NCI-H82 treated with DMSO at 0.1 percent for 48 hours (cell line): ENCODE measurements at regions not wholly inside any gene's neighbourhood (a gene's known extent, or its start where the extent isn't known, plus 50 kb on each side); places are given as distances from the start of the nearest gene placed in this dataset.
"Not testable (repeated sequence)": the region's sequence is repeated elsewhere in the genome, so short reads cannot be mapped to it uniquely, and the experiment has no call there.

Experiments used
- DNase-seq: peaks from one replicate; lab custom pipeline; 2025; ENCODE audit not compliant: unreplicated experiment; lab: John Stamatoyannopoulos, UW

DNA sequence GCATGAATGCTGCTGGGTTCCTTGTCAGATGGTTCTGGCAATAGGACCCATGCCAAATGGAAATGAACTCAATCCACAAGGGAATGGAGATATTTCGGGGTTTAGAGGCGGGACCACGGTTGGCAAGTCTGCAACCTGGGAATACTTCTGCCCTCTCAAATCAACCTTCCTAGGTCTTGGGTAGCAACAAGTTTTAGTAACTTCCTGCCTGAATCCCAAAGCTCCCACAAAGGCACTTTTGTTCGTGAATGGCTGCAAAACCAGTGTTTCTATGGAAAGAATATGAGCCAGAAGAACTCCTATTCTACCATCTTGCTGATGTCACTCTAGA lies 790.1 kb upstream of the SLC8A1 start:
- DNase-seq, result no peak

DNA sequence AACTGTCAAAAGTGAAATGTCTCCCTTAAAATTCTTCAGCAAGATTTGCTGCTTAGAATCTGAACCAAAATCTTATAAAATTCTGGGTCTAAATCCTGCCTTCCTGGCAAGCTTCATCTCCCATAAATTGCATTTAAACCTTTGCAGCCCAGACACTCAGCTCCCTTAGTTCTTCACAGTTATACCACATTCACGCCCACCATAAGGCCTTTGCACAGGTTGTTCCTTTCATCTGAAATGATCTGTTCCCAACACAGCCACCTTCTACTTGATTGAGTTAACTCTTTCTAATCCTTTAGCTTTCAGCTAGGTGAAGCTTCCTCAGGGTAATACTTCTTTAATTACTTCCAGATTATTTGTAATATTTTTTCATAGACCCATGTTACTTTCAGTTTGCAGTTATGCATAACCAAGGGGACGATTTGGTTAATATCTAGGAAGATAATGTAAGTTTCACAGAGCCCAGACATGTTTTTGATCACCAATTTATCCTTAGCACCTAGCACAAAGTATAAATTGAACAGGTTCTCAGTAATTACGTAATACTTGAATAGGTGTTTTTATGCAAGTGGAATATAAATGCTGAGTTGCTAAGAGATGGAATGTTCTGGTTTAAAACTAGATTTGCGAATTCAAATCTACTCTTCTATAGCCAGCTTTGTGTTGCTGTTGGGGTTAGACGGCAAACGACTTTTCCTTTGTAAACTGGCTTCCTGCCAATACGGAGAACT lies 779.7 kb upstream of the PKDCC start:
- no peak for DNase-seq

DNA sequence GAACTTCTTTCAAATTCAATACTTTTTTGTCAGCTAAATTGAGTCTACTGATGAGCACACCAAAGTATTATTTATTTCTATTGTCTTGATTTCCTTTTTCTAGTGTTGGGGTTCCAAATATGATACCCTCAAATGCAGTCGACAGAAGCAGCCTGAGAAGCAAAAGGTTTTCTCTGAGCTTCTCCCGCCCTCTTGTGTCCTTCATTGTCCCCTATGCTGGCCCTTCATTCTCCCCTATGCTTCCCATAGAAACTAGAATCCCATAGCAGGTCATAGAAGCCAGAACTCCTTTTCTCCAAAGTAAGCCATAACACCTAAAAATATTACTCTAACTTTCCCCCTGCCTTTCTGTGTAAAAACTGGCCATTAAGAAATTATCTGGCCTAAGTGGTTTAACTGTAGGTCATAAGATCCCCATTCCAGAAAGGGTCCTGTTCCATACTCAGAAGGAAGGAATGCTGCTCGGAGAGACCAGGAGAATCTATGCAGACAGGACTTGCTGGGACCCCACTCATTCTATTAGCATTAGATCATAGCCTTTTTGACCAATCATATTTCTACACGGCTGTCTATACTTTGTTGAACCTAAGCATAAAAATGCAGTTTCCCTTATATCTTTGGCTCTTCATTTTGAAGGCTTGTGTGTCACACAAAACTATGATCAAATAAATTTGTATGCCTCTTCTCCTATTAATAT lies 764.6 kb upstream of the PKDCC start:
- DNase-seq, result no peak

DNA sequence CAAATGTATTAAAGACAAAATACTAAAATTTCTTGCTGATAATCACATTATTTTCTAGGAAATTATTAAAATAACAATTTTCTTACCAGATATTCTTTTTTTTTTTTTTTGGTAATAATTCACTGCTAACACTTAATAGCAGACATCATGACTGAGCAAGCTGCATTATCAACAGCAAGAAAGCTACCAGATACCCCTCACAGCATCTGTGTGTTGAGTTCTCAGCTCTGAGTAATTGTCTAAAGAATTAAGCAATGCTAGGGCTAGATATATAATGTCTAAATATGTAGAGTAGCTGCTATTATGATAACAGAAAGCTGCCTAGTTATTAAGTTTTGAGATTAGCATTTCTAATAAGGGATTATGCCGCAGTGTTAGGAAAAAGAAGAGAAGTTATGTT lies 754.3 kb upstream of the PKDCC start:
- DNase-seq, result no peak

DNA sequence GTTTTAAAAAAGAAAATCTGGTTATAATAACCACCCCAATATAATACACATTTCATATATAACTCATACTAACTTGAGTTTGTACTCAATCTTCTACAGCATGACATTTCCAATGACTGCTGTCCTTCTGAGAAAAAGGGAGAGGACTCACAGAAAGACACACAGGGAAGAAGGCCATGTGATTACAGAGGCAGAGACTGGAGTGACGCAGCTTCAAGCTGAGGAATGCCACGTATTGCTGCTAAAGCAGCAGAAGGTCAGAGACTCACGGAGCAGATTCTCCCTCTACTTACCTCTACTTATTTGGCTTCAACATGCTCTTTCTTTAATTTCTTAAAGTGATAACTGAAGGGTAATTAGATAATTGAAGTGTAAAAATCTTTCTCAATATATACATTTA lies 753.5 kb upstream of the PKDCC start:
- peak; percentile 23 for DNase-seq

DNA sequence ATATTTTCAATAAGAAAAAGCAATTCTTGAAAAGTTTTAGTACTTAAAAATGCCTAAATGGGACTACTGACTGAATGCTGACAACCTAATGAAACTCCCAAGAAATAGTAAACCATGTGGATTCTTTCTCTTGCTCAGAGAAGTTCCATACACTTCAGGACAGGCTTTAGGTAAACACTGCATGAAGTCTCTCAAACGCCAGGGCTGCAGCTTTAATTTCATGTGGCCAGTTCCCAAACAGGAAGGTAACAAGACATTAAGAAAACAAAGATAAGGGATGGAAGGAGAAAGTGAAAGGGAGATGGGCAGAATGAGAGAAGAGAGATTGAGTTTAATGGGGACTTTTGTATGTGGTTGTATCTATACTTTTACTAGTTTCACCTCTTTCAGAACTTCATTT lies 734.7 kb upstream of the PKDCC start:
- DNase-seq, result no peak

DNA sequence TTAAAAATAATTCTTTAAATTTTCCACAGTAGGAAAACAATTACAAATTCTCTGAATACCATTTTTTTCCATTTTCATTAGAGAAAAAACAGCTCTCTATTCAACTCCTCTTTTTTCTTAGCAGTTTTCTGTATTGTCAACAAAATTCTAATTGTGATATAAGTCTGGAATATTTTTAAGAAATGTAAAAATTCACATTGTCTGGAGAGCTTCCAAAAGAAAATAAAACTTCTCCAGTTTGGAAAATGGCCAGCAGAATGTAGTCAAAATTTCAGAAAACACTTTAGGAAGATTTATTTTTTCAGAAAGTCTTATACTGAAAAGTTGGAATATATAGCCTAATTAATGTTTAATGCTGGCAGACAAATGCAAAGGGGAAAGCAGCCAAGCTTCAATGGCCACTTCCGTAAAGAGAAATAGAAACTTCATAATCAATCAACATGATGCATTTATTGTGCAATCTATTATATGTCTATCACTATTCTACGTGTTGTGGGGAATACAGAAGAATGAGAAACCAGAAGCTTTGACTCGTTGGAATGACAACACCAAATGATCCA lies 733.2 kb upstream of the PKDCC start:
- no peak for DNase-seq

DNA sequence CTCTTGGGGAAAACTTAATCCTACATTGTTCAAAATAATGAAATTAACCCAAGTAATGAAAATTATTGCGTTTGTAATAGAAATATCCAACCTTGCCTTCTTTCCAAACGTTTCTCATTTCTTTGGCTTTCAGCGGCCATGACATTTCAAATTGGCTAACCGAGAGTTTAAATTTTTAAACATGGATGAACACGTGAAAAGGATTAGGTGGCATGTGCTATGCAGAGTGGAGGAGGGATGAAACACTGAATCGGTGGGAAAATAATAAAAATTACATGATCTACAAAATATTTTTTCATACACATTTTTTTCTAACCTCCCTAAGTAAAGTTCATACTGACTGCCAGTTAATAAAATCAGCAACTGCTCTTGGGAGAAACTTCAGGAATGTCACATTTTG lies 728.4 kb upstream of the PKDCC start:
- no peak for DNase-seq

DNA sequence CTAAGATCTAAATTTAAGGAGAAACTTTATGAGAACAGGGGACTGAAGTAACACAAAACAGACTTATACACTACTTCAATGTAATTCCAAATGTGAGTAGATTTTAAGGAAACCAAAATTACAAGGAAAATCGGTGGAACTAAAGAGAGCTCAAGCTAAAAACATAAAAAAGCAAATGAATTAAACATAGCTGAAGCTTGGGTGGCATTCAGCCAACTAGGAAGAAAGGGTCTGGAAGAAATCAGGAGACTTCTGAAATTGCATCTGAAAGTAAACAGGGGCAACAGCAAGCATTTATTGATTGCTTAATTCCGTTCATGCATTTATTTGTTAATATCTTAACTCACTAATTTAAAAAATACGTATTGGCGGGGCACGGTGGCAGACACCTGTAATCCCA lies 727.3 kb upstream of the PKDCC start:
- DNase-seq, result no peak

DNA sequence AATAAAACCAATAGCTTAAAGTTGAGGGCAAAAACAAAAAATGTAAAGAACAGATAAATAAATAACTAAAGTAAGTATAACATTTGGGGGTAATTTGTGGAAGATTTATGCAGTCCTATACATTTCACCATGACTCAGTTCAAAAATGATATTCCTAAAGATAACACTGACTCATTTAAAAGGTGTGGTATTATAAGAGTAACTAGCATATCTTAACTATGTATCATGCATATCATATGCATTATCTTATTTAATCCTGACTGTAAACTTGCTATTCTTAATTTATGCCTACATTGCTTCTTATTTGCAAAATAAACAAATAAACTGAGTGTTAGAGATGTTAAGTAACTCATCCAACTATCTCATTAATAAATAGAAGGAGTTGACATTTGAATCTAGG lies 726.5 kb upstream of the PKDCC start:
- DNase-seq, result no peak

DNA sequence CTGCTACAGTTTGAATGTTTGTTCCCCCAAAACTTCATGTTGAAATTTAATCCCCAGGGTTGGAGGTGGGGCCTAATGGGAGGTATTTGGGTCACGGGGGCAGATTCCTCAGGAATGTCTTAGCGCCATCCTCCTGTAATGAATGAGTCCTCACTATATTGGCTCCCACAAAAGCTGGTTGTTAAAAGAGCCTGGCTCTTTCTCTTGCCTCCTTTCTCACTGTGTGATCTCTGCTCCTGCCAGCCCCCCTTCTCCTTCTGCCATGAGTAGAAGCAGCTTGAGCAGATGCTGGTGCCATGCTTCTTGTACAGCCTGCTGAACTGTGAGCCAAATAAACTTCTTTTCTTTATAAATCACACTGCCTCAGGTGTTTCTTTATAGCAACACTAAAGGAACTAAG lies 721.0 kb upstream of the PKDCC start:
- no peak for DNase-seq

DNA sequence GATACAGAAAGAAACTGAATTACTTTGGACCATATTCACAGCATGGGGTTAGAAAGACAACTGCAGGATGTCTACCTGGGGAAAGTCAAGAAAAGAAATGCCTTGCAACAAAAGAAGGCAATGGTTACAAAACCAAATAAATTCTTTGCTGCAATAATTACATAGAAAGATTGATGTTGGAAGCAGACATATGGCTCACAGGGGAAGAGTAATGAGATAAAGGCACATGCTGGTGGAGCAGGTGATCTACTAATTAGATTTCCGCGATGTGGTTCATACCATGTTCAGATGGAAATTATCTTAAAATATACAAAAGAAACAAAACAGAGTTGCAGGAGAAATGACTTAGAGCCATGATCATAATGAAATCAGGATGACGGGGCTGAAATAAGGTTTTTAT lies 718.8 kb upstream of the PKDCC start:
- DNase-seq, result peak; percentile 35

DNA sequence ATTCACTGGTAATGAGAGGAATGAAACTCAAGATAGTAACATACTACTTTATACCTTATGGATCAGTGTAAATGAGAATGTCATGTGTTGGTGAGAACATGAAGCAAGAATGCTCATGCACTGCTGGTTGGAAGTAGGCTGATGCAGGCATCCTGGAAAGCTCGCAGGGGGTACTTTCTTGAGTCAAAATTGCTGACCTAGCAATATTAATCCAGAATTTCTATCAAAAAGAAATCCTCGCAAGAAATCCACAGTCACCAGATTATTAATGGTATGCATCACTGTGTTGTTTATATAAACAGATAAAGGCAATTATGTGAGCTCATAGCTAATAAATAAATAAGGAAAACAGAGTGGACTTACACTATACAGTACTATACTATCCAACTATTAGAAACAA lies 713.7 kb upstream of the PKDCC start:
- DNase-seq, result no peak

DNA sequence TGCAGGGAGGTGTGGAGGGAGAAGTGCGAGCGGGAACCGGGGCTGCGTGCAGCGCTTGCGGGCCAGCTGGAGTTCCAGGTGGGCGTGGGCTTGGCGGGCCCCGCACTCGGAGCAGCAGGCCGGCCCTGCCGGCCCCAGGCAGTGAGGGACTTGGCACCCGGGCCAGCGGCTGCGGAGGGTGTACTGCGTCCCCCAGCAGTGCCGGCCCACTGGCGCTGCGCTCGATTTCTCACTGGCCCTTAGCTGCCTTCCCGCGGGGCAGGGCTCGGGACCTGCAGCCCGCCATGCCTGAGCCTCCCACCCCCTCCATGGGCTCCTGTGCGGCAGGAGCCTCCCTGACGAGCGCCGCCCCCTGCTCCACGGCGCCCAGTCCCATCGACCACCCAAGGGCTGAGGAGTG lies 712.2 kb upstream of the PKDCC start:
- not testable (repeated sequence) for DNase-seq

DNA sequence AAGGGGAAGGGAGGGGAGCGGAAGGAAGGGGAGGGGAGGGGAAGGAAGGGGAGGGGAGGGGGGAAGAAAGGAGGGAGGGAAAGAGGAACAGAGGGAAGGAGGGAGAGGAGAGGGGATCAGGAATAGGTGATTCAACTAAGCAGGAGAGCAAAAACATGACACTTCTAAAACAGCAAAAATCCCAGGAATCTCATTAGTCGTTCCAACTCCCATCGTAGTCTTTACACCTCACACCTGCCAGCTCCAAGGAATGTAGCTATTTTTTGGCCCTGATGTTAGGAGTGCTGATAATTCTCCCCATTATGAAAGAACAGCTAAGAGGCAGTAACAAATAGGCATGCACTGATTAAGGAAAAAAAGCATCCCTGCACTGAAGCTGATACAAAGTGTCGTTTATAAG lies 709.9 kb upstream of the PKDCC start:
- DNase-seq, result no peak

DNA sequence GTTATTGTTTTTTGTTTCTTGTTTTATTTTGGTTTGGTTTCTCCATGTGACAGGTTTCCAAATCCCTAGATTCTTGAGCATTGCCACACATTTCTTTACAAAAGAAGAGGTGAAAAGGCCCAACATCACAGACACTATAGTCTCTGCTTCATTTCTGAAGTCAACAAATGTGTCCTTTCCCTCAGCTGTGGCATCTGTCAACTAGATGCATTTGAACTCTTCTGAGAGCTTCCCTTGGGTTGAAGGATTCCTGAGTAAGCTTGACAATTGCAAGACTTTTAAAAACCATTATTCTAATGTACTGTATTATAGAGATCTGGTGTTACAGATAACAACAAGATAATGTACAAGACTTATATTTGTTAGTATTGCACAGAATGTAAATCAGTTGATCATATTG lies 703.3 kb upstream of the PKDCC start:
- no peak for DNase-seq

DNA sequence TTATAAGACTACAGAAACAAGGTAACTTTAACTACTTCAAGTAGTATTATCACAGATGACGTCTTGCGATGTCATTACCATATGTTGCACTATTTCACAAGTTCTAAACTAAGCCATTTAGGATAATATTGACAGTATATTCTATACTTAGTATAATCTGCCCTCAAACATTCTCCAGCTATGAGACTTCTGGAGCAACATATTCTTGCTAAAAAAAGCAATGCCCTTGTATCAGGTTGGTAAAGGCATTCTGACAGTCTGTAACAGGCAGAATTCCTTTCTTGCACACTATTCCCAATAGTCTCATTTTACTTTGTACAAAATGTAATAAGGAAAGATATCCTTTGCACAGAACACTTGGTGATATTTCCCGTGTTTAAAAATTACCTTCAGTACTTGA lies 694.8 kb upstream of the PKDCC start:
- no peak for DNase-seq

DNA sequence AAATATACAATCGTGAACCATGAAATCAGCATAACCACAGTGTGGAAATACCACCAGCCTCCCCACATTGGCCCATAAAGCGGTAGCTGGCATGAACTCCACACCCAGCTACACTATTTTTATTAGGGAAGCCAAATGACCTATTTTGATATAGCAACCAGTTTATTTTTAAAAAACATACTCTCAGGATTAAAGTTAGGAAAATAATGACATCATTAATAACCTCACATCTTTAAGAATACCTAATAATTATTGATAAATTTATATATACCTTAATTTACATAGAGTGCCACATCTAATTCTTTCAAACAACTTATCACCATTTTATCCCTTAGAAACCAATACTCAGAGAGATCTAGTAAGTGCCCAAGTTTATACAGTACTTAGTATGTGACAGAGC lies 692.0 kb upstream of the PKDCC start:
- no peak for DNase-seq

DNA sequence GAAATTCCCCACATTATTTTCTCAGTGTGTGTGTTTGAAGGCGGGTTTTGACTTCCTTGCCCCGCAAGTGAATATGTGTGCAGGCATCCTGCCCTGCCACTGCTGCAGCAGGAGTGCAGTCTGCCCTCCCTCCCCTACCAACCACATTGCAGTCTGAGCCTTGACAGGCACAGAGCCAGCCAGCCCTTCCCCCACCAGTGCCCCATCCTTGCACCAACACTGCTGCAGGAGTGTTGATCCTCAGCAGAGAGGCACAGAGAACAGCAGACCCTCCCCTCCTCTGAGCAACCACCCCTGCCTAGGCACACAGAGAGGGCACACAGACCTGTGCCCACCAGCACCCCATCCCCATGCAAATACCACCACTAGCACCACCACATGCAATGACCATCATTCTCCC lies 683.0 kb upstream of the PKDCC start:
- no peak for DNase-seq

DNA sequence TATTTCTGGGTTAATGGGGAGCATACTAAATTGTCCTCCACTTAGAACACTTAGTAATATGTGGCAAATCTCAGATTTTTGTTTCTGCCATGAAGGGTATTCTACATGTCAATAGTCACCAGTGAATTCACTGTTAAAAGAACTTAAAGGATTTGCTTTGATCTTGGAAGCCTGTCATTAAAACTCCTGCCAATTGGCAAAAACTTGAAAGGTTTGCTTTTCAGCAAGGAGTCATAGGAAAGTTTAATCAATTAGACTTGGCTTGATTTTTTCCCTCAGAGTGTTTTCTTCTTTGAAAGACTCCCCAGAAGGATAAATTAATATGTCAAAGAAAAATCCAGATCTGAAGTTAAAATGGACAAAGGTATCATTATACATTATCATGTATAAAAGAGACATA lies 671.9 kb upstream of the PKDCC start:
- no peak for DNase-seq

DNA sequence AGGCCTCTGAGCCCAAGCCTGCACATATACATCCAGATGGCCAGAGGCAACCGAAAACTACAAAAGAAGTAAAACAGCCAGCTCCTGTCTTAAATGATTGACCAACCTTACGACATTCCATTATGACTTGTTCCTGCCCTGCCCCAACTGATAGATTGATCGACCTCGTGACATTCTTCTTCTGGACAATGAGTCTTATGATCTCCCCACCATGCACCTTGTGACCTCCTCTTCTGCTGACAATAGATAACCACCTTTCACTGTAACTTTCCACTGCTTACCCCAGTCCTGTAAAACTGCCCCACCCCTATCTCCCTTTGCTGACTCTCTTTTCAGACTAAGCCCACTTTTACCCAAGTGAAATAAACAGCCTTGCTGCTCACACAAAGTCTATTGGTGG lies 670.0 kb upstream of the PKDCC start:
- no peak for DNase-seq

DNA sequence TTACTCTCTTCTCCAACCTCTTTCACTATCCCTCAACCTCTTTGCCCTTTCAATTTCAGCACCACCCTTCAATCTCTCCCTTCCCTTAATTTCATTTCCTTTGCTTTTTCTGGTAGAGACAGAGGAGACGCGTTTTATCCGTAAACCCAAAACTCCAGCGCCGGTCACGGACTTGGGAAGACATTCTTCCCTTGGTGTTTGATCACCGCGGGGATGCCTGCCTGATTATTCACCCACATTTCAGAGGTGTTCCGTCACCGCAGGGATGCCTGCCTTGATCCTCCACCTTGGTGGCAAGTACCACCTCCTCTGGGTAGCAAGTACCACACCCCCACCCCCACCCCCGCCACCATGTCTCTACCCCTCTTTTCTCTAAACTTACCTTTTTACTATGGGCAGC lies 669.4 kb upstream of the PKDCC start:
- DNase-seq, result no peak
